Kidney tubule cell (primary cell): ENCODE measurements at regions not wholly inside any gene's neighbourhood (a gene's known extent, or its start where the extent isn't known, plus 50 kb on each side); places are given as distances from the start of the nearest gene placed in this dataset.
"Not testable (repeated sequence)": the region's sequence is repeated elsewhere in the genome, so short reads cannot be mapped to it uniquely, and the experiment has no call there.

Source experiments
- DNase-seq: peaks from one replicate; pipeline ENCODE4 v3.0.0-alpha.2; 2018; ENCODE audit warnings: low spot score

- DNase-seq = no peak
Measured at GRCh38 chr6:140382355-140382754, 1007.9 kb upstream of the CITED2 start.

GRCh38 chr6:140380427-140381218 lies 1006.2 kb upstream of the CITED2 start:
- DNase-seq = peak; percentile 10

DNA sequence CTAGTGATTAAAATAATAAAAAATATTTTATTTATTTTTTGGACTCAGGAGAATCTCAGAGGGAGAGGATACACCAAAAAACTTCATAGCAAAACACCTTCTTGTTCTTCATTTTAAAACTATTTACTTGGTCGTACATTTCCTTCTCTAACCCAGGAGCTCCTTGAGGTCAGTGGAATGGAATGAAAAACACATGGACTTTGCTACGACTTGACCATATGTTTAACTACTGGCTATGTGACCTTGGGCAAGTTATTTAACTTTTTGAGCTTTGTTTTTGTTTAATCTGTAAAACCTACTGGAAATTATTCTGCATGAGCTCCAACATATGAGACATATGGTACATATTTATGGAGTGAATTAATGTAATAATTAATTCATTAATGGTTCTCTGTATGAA lies 1005.5 kb upstream of the CITED2 start:
- no peak for DNase-seq

DNA sequence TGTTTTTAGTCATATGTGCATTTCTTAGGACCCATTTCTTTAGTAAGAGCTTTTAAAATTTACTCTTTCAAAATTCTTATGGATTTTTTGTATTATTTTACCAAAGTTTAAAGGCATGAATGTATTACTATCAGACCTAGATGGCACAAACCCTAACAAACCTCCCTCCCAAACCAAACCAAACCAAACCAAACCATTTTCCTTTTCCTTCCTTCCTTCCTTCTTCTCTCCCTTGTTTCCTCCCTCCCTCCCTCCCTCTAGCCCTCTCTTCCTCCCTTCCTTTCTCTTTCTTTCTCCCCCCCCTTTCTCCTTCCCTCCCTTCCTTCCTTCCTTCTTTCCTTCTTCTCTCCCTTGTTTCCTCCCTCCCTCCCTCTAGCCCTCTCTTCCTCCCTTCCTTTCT lies 1001.8 kb upstream of the CITED2 start:
- no peak for DNase-seq

GRCh38 chr6:140373728-140374127 lies 999.3 kb upstream of the CITED2 start:
- DNase-seq = not testable (repeated sequence)

DNA sequence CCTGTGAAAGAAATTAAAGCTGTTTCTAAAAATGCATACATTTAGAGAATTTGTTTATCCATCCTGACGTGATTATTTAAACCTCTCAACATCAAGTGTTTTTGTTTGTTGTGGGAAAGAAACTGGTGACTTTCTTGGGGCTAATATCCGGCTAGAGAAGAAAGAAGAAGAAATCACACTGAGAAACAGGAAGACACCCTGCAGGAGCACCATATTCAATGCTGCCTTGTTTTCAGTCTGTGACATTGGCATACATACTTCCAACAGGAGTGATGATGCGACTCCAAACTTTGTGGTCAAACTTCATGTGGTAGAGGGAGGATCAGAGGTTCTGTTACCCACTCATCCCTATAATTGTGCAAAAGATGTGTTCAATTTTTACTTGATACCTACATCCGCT lies 997.6 kb upstream of the CITED2 start:
- DNase-seq = no peak

GRCh38 chr6:140370976-140371870 lies 996.8 kb upstream of the CITED2 start:
- no peak for DNase-seq

DNA sequence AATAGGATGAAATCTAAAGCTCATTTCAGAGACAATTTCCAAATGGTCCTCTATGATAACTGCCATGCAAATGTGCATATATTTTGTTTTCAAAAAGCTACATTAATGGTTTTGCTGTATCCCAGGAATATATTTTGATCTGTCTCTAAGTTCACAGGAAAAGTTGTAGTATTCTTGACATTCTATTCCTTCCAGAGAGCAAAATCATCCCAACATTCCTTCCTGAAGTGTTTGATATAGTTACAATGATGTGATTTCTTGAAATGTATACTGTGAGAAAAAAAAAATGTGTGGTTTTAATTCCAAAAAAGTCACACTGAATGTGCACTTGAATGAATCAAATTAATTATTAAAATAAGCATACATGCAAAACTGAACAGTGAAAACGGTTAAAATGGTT lies 996.0 kb upstream of the CITED2 start:
- no peak for DNase-seq

- DNase-seq = peak; percentile 90
Measured at GRCh38 chr6:140366991-140367390, 992.5 kb upstream of the CITED2 start.

GRCh38 chr6:140364916-140365315 lies 990.5 kb upstream of the CITED2 start:
- DNase-seq = no peak

GRCh38 chr6:140360651-140361050 lies 986.2 kb upstream of the CITED2 start:
- DNase-seq = peak; percentile 53

DNA sequence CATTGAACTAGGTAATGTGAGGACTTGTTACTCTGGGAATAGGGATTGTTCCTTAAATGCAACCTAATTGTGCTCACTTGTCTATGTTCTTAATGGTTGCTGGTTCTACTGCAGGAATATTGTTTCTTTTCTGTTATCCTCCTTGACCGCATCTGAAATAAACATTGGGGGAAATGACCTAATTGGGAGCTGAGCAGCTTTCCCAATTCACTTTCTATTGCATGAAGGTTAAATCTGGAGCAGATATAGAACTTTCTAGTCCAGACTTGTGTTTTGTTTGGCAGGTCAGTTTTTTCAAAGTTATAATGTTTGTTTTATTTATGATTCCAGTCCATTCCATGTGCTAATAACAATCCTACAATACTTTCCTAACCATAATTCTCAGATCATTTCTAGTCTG lies 981.0 kb upstream of the CITED2 start:
- no peak for DNase-seq

- no peak for DNase-seq
Measured at GRCh38 chr6:140354296-140354695, 979.8 kb upstream of the CITED2 start.

- DNase-seq = no peak
Measured at GRCh38 chr6:140353536-140353935, 979.1 kb upstream of the CITED2 start.

DNA sequence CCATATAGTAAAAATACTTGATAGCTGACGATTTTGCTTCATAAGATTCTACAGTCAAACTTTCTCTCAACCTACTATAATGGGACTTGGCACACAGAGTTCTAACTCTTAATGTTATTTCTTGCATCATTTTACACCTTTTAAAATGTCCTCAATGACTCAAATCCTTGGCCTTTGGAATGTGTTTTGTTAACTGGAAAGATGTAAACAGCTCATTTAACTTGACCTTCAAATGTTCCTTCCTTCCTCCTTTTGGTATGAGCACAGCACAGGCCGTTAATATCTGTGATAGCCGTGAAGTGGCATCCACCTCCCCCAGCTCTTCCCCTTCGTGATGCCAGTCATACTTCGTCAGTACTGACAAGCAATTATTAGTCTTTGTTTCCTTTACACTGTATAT lies 972.0 kb upstream of the CITED2 start:
- peak; percentile 54 for DNase-seq

GRCh38 chr6:140345935-140346334 lies 971.5 kb upstream of the CITED2 start:
- no peak for DNase-seq

GRCh38 chr6:140344142-140344913 lies 969.9 kb upstream of the CITED2 start:
- DNase-seq = peak; percentile 67

- DNase-seq = no peak
Measured at GRCh38 chr6:140343128-140343527, 968.7 kb upstream of the CITED2 start.

DNA sequence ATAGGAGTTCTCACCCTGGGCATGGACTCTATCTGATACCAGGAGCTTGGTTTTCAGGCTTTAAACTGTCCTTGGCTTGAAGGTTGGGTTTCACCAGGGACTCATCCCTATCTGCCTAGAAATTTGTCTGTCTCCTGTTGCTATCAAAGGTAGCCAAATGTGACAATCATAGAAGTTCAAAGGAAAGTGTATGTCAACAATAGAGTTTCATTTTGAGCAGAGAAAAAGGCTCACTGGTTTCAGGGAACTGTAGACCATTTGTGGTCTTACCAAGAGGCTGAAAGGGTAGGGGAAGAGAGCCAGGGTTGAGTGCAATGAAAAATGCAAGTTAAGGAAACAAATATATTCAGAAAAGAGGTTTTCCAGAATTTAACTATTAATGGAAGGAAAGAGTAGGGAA lies 966.8 kb upstream of the CITED2 start:
- no peak for DNase-seq

- DNase-seq = no peak
Measured at GRCh38 chr6:140340795-140341194, 966.3 kb upstream of the CITED2 start.

- not testable (repeated sequence) for DNase-seq
Measured at GRCh38 chr6:140339084-140339483, 964.6 kb upstream of the CITED2 start.

DNA sequence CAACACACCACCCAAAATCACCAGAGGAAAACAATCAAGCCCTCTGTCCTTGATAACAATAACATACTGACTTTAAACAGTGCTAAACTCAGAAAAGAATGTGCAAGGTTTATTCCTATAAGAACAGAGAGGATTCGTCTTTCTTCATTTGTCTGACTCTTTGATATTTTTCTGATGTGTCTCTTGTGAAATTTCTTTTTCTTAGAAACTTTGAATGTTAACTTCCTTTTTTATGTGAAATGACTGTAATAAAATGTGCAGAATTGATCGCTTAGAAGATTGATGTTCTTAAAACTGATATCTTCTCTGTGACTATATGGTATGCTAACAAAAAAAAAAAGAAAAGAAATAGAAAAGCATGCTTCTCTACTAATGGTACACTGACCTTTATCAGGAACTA lies 947.4 kb upstream of the CITED2 start:
- DNase-seq = no peak
